Middle frontal gyrus (tissue), 1 donor: ENCODE measurements at regions not wholly inside any gene's neighbourhood (a gene's known extent, or its start where the extent isn't known, plus 50 kb on each side); places are given as distances from the start of the nearest gene placed in this dataset.
"Not testable (repeated sequence)": the region's sequence is repeated elsewhere in the genome, so short reads cannot be mapped to it uniquely, and the experiment has no call there.

Source experiments
- DNase-seq: peaks from one replicate; pipeline ENCODE4 v3.0.0-alpha.2; 2015; ENCODE audit warnings: low spot score; ENCODE audit errors: extremely low spot score

- DNase-seq: no peak
These were observed 204.2 kb downstream of the FGF9 start for GRCh38 chr13:21875116-21875515.

GRCh38 chr13:21879263-21879914, 208.5 kb downstream of the FGF9 start:
- no peak for DNase-seq

GRCh38 chr13:21882766-21883165, 211.9 kb downstream of the FGF9 start:
- no peak for DNase-seq

- DNase-seq: no peak
These were observed 212.8 kb downstream of the FGF9 start for GRCh38 chr13:21883713-21884112.

- DNase-seq: no peak
These were observed 213.5 kb downstream of the FGF9 start for GRCh38 chr13:21884299-21884909.

- no peak for DNase-seq
These were observed 214.2 kb downstream of the FGF9 start for GRCh38 chr13:21884965-21885567.

GRCh38 chr13:21885714-21886224, 214.9 kb downstream of the FGF9 start:
- no peak for DNase-seq

- DNase-seq: no peak
These were observed 218.8 kb downstream of the FGF9 start for GRCh38 chr13:21889651-21890050.

GRCh38 chr13:21890220-21890619, 219.3 kb downstream of the FGF9 start:
- not testable (repeated sequence) for DNase-seq

GRCh38 chr13:21894091-21894490, 223.2 kb downstream of the FGF9 start:
- DNase-seq: no peak

- no peak for DNase-seq
These were observed 224.1 kb downstream of the FGF9 start for GRCh38 chr13:21894703-21895699.

- DNase-seq: no peak
These were observed 224.9 kb downstream of the FGF9 start for GRCh38 chr13:21895779-21896178.

- no peak for DNase-seq
These were observed 226.3 kb downstream of the FGF9 start for GRCh38 chr13:21897161-21897560.

- DNase-seq: no peak
These were observed 227.6 kb downstream of the FGF9 start for GRCh38 chr13:21898459-21898858.

- no peak for DNase-seq
These were observed 228.1 kb downstream of the FGF9 start for GRCh38 chr13:21898945-21899344.

GRCh38 chr13:21901336-21901735, 230.5 kb downstream of the FGF9 start:
- DNase-seq: no peak

GRCh38 chr13:21901811-21902708, 231.2 kb downstream of the FGF9 start:
- DNase-seq: no peak

- no peak for DNase-seq
These were observed 231.8 kb downstream of the FGF9 start for GRCh38 chr13:21902709-21903098.

GRCh38 chr13:21905486-21905885, 234.6 kb downstream of the FGF9 start:
- DNase-seq: no peak

GRCh38 chr13:21909331-21909730, 238.5 kb downstream of the FGF9 start:
- DNase-seq: no peak
